ENCODE measurements at regions not wholly inside any gene's neighbourhood (a gene's known extent, or its start where the extent isn't known, plus 50 kb on each side); places are given as distances from the start of the nearest gene placed in this dataset.
A peak's percentile ranks its signal among the peaks of the same experiment; 100 is the strongest.

DNA sequence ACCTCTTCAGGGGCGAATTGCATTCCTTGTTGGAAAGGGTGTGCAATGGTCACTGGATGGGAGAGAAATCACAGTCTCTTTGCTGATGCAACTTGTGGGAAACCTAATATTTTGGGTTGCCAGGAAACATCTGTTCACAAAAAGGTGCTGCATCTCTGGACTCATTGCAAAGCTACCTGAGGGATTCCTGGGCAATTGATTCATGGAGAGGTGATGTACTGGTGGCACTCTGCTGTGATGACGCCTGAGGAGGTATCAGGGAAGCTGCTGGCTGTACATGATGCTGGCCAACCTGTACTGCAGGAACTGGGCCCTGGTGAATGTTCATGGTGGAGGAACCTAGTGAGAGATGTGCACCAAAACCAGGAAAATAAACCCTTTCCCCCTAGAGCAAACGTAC lies 516.0 kb upstream of the SPHKAP start:
- Histone ChIP-seq H3K27me3 (no peaks in the 10 kb centered on the region), H3K4me1 (no peaks in the 10 kb centered on the region), H3K4me3 (no peak overlapping the region), H3K9me3 (no peaks in the 10 kb centered on the region), H3K27ac (no peak overlapping the region), H3K36me3 (no peaks in the 10 kb centered on the region)
- TF ChIP-seq, protein P1, sequence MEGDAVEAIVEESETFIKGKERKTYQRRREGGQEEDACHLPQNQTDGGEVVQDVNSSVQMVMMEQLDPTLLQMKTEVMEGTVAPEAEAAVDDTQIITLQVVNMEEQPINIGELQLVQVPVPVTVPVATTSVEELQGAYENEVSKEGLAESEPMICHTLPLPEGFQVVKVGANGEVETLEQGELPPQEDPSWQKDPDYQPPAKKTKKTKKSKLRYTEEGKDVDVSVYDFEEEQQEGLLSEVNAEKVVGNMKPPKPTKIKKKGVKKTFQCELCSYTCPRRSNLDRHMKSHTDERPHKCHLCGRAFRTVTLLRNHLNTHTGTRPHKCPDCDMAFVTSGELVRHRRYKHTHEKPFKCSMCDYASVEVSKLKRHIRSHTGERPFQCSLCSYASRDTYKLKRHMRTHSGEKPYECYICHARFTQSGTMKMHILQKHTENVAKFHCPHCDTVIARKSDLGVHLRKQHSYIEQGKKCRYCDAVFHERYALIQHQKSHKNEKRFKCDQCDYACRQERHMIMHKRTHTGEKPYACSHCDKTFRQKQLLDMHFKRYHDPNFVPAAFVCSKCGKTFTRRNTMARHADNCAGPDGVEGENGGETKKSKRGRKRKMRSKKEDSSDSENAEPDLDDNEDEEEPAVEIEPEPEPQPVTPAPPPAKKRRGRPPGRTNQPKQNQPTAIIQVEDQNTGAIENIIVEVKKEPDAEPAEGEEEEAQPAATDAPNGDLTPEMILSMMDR (IDR thresholded peaks at IDR 0.05) = no peak
- DNase-seq (no peak), ATAC-seq (no peak)
- intact Hi-C loops (cut with DNase I) = no loop called here

DNA sequence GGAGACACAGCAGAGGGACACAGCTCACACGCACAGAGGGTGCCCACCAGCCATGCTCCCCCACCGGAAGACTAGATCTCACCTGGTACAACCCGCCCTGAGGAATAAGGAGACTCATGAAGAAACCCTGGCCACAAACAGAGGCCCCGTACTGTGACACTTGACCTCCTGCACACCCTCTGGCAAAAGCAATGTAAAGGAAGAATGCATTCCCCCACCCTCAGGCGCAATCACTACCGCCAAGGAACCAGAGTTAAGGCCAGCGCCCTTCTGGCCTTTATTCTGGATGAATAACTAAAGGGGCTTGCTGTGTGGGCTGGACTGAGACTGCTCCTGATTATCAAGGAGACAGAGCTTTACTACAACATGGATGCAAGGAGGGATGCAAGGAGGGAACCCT lies 509.2 kb upstream of the SPHKAP start:
- Histone ChIP-seq H3K4me1 (no peaks in the 10 kb centered on the region), H3K4me3 (no peak overlapping the region), H3K9me3 (no peaks in the 10 kb centered on the region), H3K27ac (no peak overlapping the region), H3K36me3 (no peaks in the 10 kb centered on the region), H3K27me3 (no peaks in the 10 kb centered on the region)
- DNase-seq (no peak), ATAC-seq (peak; percentile 16)
- TF ChIP-seq, protein P1 (IDR thresholded peaks at IDR 0.05) = no peak
- intact Hi-C loops (cut with DNase I) = no loop called here

DNA sequence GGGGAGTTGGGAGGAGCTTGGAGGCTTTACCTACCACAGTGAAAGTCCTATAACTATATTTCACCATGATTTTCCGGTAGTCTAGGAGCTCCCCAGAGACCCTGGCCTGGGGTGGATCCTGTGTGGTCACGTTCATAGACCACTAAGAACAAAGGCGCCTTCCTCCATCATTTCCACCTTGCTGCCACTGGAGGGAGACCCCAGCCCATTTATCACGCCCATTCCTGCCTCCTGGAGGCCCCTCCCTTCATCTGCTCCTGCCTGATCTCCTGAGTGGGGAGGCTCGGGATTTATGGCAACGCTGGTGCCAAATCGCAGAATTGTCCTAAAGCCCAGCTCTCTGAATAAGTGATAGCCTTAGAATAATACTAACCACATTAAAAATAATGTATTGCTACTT lies 507.6 kb upstream of the SPHKAP start:
- no peak for DNase-seq

DNA sequence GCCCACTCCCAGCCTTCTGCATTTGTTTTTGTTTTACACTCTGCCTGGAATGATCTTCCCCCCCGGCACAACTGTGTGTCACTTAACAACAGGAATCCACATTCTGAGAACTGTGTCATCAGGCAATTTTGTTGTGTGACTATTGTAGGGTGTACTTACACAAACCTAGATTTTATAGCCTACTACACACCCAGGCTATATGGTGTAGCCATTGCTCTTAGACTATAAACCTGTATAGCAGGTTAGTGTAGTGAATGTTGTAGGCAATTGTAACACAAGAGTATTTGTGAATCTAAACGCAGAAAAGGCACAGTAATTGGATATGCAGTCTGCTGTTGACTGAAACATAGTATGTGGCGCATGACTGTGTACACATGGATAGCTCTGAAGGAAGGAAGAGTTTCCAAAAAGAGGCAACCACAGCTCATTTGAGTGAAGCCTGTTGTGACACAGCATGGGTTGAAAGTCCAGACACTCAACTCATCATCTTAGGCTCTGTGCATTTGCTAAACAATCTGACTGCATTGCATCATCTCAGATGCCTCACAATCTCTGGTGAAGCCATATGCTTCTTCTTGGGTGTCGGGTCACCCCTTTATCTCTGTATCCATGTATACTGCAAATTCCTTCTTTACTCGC lies 506.6 kb upstream of the SPHKAP start:
- intact Hi-C loops (cut with DNase I) = no loop called here
- Histone ChIP-seq H3K4me3 (no peak overlapping the region), H3K27me3 (no peaks in the 10 kb centered on the region), H3K9me3 (no peaks in the 10 kb centered on the region), H3K27ac (peak overlapping the region; percentile 18), H3K4me1 (no peaks in the 10 kb centered on the region), H3K36me3 (no peaks in the 10 kb centered on the region)
- DNase-seq (no peak), ATAC-seq (peak; percentile 57)
- TF ChIP-seq, protein P1 (IDR thresholded peaks at IDR 0.05) = no peak

More for the DNA sequence above, 507.6 kb upstream of the SPHKAP start:
- intact Hi-C loops (cut with DNase I) = no loop called here
- TF ChIP-seq, protein P1 (IDR thresholded peaks at IDR 0.05) = peak; percentile 29
- H3K9me3 ChIP-seq = no peaks in the 10 kb centered on the region
- H3K4me1 ChIP-seq = no peaks in the 10 kb centered on the region
- peak; percentile 76 for ATAC-seq
- H3K27ac ChIP-seq = no peak overlapping the region
- H3K36me3 ChIP-seq = no peaks in the 10 kb centered on the region
- H3K4me3 ChIP-seq = no peak overlapping the region
- no peaks in the 10 kb centered on the region for H3K27me3 ChIP-seq

DNA sequence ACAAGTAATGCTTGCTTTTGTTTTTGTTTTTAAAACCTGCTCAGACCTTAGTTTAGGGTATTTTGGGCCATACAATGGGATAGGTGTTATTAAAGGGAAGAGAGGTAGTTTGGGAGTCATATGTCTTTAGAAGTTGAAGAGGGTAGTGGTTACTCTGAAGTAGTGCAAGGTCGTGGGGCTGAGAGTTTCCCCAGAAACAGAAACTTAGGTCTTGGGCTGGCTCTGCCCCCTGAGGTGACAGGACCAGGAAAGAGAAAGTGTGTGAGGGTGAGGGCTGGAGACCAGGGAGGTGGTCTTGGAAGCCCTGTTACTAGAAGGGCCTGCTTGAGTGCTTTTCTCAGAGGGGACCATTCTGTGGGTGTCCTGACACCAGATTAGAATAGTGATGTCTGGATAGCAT lies 500.5 kb upstream of the SPHKAP start:
- Histone ChIP-seq H3K36me3 (no peaks in the 10 kb centered on the region), H3K4me3 (peak overlapping the region; percentile 11), H3K9me3 (no peaks in the 10 kb centered on the region), H3K27ac (no peak overlapping the region), H3K27me3 (no peaks in the 10 kb centered on the region), H3K4me1 (no peaks in the 10 kb centered on the region)
- ATAC-seq (no peak), DNase-seq (no peak)
- TF ChIP-seq, protein P1 (IDR thresholded peaks at IDR 0.05) = no peak
- intact Hi-C loops (cut with DNase I) = no loop called here

DNA sequence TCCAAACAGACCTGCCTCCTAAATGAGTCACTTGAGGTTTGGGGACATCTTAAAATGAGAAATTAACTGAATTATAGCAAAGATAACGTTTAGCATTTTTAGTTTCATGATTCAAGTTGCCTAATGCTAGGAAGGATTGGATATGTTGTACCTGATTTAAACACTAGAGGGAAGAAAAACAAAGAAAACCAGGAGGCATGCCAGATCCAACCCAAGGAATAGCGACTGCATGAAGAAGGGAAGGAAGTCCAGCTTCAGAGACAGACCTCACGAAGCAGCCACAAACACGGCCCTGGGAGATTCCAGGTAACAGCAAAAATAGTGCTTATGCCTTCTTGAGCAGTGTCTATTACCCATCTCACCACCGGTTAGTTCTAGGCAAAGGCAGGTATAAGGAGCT lies 499.9 kb upstream of the SPHKAP start:
- DNase-seq (no peak), ATAC-seq (peak; percentile 84)
- Histone ChIP-seq H3K4me1 (no peaks in the 10 kb centered on the region), H3K36me3 (no peaks in the 10 kb centered on the region), H3K27me3 (no peaks in the 10 kb centered on the region), H3K27ac (no peak overlapping the region), H3K4me3 (peak overlapping the region; percentile 11), H3K9me3 (no peaks in the 10 kb centered on the region)
- intact Hi-C loops (cut with DNase I) = no loop called here
- TF ChIP-seq, protein P1 (IDR thresholded peaks at IDR 0.05) = peak; percentile 50

Data from upper lobe of right lung (tissue), 1 donor.